ENCODE measurements at regions not wholly inside any gene's neighbourhood (a gene's known extent, or its start where the extent isn't known, plus 50 kb on each side); places are given as distances from the start of the nearest gene placed in this dataset.

DNA sequence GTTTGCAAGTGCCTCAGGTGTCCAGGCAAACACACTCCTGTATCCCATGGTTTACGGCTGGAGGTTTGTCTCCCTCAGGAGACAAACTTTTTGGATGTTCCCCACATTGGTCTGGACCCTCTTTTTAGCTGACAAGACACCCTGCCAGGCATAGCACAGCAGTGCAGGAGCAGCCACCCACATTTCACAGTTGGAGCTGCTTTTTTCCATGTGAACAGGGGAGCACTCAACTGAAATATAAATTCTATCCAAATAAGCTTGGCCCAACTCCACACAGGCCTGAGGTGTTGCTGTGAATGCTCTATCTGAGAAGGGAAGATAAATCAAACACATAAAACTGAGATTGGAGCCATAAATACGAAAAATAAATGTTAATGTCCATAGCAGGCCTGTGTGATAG lies 501.3 kb upstream of the IL12A start:
- Histone ChIP-seq H3K27ac (no peak overlapping the region), H3K4me1 (no peaks in the 10 kb centered on the region), H3K4me3 (no peak overlapping the region), H3K27me3 (no peaks in the 10 kb centered on the region), H3K9me3 (peaks cover 0 to 6% (median 4%) of the 10 kb centered on the region in 3 donors), H3K36me3 (no peaks in the 10 kb centered on the region)
- intact Hi-C loops (cut with DNase I; ENCODE audit: low total_unique reads), result no loop called here
- no peak for DNase-seq
- TF ChIP-seq, protein P1, sequence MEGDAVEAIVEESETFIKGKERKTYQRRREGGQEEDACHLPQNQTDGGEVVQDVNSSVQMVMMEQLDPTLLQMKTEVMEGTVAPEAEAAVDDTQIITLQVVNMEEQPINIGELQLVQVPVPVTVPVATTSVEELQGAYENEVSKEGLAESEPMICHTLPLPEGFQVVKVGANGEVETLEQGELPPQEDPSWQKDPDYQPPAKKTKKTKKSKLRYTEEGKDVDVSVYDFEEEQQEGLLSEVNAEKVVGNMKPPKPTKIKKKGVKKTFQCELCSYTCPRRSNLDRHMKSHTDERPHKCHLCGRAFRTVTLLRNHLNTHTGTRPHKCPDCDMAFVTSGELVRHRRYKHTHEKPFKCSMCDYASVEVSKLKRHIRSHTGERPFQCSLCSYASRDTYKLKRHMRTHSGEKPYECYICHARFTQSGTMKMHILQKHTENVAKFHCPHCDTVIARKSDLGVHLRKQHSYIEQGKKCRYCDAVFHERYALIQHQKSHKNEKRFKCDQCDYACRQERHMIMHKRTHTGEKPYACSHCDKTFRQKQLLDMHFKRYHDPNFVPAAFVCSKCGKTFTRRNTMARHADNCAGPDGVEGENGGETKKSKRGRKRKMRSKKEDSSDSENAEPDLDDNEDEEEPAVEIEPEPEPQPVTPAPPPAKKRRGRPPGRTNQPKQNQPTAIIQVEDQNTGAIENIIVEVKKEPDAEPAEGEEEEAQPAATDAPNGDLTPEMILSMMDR (IDR thresholded peaks at IDR 0.05), result no peak

DNA sequence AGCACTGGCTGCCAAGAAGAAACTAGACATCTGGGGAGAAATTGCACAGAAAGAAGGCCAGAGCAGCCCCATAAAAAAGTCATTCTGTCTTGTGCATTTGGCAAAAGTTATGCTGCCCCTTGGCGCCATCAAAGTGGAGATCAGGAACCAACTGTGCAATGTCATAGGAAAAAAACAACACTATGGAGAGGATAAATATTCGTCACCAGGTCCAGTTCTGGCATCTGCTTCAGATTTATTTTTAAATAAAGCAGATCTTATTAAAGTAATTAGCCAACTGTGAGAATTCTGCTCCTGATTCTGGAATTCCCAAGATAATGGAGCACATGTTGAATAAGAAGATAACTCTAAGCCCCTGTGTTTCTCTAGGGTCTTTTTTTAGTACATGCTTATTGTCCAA lies 500.0 kb upstream of the IL12A start:
- intact Hi-C loops (cut with DNase I; ENCODE audit: low total_unique reads), result no loop called here
- H3K9me3 ChIP-seq, result peaks cover 0 to 6% (median 4%) of the 10 kb centered on the region in 3 donors
- H3K4me1 ChIP-seq, result no peaks in the 10 kb centered on the region
- H3K4me3 ChIP-seq, result no peak overlapping the region
- no peaks in the 10 kb centered on the region for H3K27me3 ChIP-seq
- H3K27ac ChIP-seq, result no peak overlapping the region
- no peak for DNase-seq
- H3K36me3 ChIP-seq, result no peaks in the 10 kb centered on the region
- TF ChIP-seq, protein P1 (IDR thresholded peaks at IDR 0.05), result no peak

DNA sequence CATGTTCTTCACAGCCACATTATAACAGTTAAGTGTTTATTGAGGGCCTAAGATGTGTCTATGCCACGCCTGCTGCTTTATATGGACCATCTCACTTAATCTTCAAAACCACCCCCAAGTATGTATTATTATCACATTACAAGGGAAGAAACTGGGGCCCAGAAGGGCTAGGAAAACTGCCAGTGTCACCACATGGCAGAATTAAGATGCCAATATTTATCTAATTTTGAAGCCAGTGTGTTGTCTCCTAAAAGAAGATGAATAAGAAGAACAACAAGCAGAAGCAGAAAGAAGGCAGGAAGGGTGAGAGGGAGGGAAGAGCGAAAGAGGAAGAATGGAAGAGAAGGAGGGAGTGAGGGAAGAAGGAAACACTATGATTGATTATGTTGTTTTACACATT lies 491.3 kb upstream of the IL12A start:
- Histone ChIP-seq H3K4me3 (no peak overlapping the region), H3K27me3 (no peaks in the 10 kb centered on the region), H3K36me3 (no peaks in the 10 kb centered on the region), H3K4me1 (no peaks in the 10 kb centered on the region), H3K27ac (no peak overlapping the region), H3K9me3 (no peaks in the 10 kb centered on the region)
- intact Hi-C loops (cut with DNase I; ENCODE audit: low total_unique reads), result no loop called here
- DNase-seq, result no peak
- TF ChIP-seq, protein P1 (IDR thresholded peaks at IDR 0.05), result no peak

DNA sequence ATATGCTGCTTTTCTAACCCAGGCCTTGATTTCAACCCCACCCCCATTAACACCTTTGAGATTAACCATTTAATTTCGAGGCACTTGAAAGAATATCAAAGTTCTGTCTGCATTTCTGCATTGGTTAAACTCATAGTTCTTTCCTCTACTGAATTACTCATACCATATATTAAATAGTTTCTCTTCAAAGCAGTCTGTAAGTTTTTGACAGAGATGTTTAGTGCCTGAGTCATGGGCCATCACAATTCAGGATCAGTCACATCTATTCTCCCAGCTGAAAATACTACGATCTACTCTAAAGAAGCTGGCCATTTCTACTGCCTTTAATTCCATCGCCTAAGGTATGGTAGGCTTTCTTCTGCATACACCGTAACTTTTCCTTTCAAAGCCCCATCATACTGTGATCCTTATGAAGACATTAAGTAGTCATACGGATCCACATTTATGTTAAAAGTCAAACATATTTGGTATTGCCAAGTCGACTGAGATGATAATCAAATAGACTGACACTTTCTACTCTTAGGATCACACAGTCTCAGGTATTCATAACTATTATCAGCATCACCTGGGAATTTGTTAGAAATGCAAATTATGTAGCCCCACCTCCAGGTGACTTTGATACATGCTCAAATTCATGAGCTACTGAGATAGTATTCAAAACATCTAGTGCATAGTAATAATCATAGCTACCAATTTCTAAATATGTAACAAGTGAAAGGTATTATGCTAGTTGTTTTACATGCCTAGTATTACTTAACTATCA lies 489.4 kb upstream of the IL12A start:
- no peaks in the 10 kb centered on the region for H3K4me1 ChIP-seq
- H3K27me3 ChIP-seq, result no peaks in the 10 kb centered on the region
- TF ChIP-seq, protein P1 (IDR thresholded peaks at IDR 0.05), result no peak
- H3K36me3 ChIP-seq, result no peaks in the 10 kb centered on the region
- DNase-seq, result no peak
- H3K27ac ChIP-seq, result no peak overlapping the region
- H3K9me3 ChIP-seq, result no peaks in the 10 kb centered on the region
- no peak overlapping the region for H3K4me3 ChIP-seq
- intact Hi-C loops (cut with DNase I; ENCODE audit: low total_unique reads), result no loop called here

DNA sequence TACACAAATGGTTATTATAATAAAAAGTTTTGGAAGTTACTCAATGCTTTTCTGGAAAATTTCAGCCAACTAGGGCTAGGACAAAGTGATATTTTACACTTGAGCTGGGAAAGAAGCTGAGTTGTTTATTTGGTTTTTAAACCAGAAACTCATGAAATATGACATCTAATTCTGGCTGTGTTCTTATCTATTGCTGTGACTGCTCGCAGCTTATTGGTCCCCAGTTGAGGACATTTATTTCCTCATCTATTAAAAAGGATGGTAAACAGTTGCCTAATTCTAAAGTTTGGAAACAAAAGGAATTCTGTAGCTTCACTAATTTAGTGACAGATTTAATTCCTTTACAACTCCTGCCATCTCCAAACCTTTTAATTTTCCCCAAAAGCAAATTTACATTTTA lies 487.6 kb upstream of the IL12A start:
- no peaks in the 10 kb centered on the region for H3K36me3 ChIP-seq
- no peak for DNase-seq
- no peaks in the 10 kb centered on the region for H3K27me3 ChIP-seq
- TF ChIP-seq, protein P1 (IDR thresholded peaks at IDR 0.05), result no peak
- H3K9me3 ChIP-seq, result no peaks in the 10 kb centered on the region
- no peak overlapping the region for H3K27ac ChIP-seq
- H3K4me3 ChIP-seq, result no peak overlapping the region
- intact Hi-C loops (cut with DNase I; ENCODE audit: low total_unique reads), result no loop called here
- no peaks in the 10 kb centered on the region for H3K4me1 ChIP-seq
